ENCODE measurements at regions not wholly inside any gene's neighbourhood (a gene's known extent, or its start where the extent isn't known, plus 50 kb on each side); places are given as distances from the start of the nearest gene placed in this dataset.
"Not testable (repeated sequence)": the region's sequence is repeated elsewhere in the genome, so short reads cannot be mapped to it uniquely, and the experiment has no call there.

DNA sequence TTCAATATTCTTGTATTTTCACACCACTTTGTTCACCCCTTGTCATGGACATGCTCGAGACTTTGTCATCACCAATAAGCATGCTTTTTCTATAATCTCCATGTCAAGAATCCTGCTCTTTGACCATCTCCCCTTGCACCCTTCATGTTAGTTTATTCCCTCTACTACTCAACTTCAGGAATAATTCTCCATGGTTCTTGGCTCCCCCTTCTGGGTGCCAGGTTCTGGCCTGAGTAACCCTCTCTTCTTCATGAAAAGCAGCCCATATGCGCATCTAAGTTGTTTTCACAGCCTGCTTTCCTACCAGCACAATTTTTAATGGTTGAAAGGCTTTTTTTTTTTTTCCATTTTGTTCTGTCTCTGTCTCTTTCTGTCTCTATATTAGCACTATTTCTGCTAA lies 160.7 kb downstream of the LEPR start:
- no peak for DNase-seq (ENCODE audit: extremely low read depth, low read depth)

DNA sequence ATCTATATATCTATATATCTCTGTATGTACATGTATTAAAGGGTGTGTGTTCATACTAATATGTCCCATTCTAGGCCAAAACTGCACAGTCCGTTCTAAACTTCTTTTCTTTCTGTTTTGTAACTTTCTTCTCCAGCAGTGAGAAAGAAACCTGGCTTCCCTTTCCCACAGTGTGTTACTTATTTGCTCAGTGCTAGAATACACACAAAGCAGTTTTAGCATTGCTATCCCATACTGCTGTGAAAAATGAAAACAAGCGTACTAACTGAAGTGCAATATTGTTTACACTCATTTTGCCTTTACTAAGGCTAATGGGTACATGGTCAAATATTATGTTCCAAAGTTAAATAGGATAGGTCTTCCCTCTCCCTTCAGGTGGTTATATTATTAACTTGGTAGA lies 163.9 kb downstream of the LEPR start:
- DNase-seq (ENCODE audit: extremely low read depth, low read depth): no peak

DNA sequence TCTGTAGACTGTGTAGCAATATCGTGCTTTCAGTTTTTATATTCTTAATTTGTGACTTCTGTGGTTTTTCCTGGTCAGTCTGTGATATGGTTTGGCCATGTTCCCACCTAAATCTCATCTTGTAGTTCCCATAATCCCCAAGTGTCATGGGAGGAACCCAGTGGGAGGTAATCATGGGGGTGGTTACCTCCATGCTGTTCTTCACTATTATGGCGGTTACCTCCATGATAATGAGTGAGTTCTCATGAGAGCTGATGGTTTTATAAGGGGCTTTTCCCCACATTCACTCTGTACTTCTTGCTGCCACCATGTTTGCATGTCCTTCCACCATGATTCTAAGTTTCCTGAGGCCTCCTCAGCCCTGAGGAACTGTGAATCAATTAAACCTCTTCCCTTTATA lies 169.8 kb downstream of the LEPR start:
- DNase-seq (ENCODE audit: extremely low read depth, low read depth): no peak

DNA sequence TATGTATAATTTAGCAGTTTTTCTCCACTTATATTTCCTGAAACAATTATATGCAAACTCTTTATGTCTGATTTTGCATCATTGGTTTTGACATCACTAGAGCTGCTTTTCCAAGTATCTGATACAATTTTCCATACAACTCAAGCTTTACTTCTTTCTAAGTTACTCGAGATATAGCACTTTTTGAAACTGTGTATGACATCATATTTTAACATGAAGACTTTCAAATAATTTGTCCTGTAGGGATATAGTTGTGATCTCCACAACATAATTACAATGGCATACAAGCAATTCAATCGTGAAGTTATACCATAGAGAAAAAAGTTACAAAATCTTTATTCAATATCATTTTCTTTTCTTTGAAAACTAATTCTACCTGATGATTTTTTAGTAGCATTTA lies 173.0 kb downstream of the LEPR start:
- DNase-seq (ENCODE audit: extremely low read depth, low read depth): no peak

DNA sequence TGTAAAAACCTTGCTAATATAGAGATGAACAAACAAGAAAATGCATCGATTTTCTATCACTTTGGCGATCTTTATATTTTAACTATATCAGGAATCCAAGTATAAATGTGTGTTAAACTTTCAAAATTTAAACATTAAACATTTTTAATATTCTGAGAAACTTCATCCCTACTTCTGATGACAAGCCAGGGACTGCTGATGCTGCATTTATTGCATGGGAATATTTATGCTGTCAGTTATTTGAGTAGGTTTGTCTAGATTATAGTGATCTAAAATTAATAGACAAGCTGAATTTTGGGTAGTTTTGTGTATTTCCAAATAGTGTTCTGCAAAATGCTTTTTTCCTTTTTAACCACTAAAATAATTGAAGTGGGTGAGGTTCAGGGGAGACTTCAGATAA lies 175.3 kb downstream of the LEPR start:
- no peak for DNase-seq (ENCODE audit: extremely low read depth, low read depth)

DNA sequence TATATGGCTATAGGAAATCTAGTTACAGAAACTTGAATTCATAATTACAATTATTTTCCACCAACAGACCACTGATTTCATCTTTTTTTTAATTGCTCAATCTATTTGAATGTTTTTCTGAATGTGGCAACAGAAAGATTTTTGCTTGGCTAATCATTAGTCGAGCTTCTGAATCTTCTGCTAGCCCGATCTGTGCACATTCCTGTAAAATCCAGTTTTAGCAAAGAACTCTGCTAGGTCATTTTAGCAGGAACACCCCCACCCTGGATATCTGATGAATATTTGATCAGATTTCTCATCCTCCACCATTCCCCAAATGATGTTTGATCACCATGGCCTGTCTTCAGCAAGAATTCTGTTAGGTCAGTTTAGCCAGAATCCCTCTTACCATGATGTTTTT lies 176.3 kb downstream of the LEPR start:
- no peak for DNase-seq (ENCODE audit: extremely low read depth, low read depth)

DNA sequence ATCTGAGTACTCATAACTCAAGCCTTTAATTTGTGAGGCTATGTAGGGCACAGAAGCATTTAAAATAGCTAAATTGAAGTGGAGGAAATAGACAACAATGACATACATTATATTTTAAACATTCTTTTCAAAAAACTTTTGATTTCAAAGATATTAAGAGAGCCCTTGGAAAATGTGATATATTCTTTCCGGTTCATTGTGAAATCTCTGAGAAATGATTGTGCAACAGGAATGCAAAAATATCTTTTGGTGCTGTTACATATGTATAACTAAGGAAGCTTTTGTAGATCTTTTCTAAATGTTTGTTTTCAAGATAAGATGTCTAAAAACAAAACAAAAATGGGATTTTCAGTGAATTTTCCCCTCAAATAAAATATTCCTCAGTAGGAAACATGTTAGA lies 185.2 kb downstream of the LEPR start:
- DNase-seq (ENCODE audit: extremely low read depth, low read depth): no peak

DNA sequence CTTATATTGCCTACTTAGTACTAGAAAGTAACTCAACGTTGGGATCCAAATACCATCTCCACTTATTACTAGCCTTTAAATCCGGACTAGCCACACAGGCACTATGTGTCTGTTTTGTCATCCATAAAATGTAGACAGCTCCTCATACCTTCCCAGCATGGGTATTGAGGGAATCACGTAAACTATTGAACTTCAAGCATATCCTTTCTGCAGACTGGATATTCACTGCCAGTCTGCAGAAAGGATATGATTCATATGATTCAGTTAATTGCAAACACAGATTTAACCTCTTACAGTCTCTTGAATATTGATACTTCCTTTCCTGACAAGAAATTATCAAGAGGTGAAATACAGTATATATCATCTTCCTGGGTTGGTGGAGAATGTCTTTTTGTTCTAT lies 186.0 kb downstream of the LEPR start:
- no peak for DNase-seq (ENCODE audit: extremely low read depth, low read depth)

DNA sequence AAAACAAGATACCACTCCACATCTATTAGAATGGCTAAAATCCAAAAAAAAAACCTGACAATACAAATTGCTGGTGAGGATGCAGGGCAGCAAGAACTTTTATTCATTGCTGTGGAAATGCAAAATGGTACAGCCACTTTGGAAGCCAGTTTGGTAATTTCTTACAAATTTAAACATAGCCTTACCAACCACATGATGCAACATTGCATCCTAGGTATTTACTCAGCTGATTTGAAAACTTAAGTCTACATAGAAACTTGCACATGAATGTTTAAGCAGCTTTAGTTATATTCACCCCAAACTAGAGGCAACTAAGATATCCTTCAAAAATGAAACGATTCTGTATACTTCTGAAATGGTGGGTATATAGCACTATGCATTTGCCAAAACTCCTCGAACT lies 178.8 kb upstream of the PDE4B start:
- no peak for DNase-seq (ENCODE audit: extremely low read depth, low read depth)

DNA sequence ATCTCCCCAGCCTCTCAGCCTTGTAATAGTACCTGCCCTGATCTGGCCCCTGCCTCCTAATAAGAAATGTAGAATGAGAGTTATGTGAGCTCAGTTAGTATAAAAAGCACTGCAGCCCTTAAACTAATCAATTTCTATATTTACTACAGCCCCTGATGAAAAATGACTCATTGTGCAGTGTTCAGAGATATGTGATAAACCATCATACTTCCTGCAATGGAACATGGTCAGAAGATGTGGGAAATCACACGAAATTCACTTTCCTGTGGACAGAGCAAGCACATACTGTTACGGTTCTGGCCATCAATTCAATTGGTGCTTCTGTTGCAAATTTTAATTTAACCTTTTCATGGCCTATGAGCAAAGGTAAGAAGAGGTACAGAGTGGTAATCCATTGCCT lies 176.8 kb upstream of the PDE4B start:
- DNase-seq (ENCODE audit: extremely low read depth, low read depth): no peak

DNA sequence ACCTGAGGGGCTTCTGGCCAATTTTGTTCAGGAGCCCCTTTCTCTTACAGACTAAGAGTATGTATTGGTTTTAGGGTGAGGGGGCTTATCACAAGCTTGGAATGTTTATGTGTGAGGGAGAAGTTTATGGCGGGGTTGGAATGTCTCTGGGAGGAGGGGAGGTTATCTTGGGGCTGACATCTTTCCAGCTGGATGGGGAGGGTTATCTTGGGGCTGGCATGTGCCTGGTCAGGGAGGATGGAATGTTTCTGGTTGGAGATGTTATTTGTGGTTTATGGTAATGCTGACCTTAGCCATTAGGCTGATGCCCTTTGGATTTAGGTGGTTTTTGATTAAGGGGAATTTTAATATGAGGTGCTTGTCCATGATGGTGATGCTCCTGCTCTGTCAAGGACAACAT lies 171.0 kb upstream of the PDE4B start:
- DNase-seq (ENCODE audit: extremely low read depth, low read depth): not testable (repeated sequence)

DNA sequence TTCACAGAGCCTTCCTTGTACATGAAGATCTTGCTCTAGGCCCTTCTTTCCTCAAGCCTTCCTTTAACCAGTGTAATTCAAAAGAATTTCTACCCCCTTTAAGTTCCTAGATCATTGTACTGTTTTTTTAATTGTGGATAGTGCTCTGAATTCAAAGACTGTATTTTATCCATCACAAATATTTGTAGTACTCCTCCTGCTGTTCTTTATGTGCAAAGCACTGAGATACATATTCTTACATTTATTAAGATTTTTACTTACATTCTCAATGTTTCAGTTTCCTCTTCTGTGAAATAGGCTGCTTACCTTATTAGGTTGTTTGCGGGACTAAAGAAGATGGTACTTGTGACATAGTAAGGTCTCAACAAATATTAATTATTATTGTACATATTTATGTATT lies 168.8 kb upstream of the PDE4B start:
- DNase-seq (ENCODE audit: extremely low read depth, low read depth): no peak

DNA sequence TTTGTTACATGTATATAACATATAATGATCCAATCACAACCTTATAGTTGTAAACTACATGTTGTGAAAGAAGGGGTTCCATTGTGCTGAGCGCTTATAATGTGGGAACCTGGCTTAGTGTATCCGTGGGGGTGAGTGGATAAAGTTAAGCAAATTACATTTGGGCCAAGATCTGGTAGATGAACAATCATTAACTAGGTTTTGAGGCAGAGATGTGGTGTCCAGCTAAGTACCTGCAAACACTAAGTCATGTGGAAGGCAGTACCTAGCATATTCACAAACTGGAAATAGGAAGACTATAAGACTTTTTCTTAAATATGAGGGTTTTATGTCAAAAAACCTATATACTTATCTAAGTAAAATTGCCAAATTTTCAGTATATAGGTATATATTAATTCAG lies 167.2 kb upstream of the PDE4B start:
- no peak for DNase-seq (ENCODE audit: extremely low read depth, low read depth)

DNA sequence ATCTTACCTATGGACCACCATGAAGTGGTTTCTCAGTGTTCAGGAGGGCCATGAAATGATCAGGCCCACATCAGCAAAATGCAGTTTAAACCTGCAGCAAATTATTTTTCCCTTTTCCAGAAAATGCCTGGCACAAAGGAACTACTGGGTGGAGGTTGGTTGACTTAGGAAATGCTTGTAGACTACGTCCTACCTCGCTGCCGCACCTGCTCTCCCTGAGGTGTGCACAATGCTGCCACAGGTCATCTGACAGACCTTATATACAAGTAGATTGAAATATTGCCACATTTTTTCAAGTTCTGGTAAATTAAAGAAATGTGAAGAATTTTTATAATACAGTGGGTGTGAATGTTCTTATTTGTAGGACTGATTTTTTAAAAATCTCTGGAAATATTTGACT lies 166.7 kb upstream of the PDE4B start:
- no peak for DNase-seq (ENCODE audit: extremely low read depth, low read depth)

DNA sequence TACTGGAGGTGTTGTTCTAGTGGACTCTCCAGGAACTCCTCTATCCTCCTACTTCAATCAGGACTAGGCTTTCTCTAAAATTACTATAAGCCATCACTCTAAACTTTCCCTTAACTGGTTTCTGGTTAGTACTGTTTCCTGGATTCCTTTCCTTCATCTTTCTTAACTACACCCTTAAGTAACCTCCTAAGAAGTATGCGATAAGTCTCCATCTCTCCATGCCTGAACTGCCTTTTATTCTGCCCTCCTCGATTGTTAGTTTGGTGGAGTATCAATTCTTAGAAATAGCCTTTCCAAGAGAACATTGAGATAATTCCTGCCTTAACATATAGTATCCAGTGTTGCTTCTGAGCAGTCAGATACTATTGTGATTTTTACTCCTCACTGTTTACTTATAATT lies 162.9 kb upstream of the PDE4B start:
- no peak for DNase-seq (ENCODE audit: extremely low read depth, low read depth)

DNA sequence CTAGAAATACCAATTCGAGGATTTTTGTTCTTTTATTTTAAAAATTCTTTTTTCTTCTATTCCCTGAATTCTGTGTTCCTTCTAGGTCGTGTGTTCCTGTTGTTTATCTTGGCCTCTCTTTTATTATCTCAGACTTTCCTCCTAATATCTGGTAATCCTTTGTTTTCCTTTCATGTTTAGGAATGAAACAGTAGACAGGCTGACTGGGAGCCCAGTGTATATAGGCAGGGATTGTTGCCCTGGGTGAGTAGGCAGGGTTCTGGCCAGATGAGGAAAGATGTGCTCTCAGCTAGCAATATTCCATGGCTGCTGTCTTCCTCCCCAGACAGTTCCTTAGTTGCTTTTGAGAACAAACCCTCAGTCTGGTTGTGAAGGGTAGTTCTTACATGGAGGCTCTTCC lies 161.8 kb upstream of the PDE4B start:
- DNase-seq (ENCODE audit: extremely low read depth, low read depth): no peak

DNA sequence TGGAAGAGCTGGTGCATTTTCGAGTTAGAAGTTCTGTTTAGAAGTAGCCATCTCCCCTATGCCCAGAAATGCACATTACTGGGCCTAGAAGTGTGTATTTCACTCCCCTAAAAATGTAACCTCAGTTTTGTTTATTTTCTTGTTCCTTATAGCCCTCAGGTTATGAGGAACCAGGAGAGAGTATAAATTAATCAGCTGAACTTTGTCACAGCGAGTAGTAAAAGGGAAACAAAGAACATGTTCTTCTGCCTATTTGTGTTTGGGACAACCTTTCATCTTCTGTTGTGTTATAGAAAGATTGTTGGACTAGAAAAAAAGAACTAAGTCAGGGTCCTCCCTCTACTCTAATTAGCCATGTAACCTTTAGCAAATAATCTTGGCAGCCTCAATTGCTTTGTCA lies 160.5 kb upstream of the PDE4B start:
- no peak for DNase-seq (ENCODE audit: extremely low read depth, low read depth)

DNA sequence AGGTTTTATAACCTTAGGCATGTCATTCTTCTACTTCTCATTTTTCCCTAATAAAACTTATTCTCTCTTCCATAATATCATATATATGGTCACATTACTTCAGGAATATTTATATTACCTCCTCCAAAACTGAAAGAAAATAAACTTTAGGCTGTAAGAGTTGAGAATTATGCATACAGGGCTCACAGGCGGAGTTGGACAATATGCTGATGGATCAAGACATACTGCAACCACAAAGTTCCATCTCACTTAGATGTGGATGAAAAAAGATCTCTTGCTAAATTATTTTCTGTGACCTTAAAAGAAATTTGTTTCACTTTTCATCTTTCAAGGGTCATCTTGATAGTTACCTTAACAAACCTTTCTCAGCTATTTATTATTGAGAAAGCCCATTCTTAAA lies 152.6 kb upstream of the PDE4B start:
- DNase-seq (ENCODE audit: extremely low read depth, low read depth): no peak

DNA sequence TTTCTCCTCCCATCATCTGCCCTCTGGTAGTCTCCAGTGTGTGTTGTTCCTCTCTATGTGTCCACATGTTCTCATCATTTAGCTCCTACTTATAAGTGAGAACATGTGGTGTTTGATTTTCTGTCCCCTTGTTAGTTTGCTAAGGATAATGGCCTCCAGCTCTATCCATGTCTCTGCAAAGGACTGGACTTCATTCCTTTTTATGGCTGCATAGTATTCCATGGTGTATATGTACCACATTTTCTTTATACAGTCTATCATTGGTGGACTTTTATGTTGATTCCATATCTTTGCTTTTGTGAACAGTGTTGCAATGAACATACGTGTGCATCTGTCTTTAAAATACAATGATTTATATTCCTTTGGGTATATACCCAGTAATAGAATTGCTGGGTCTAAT lies 143.5 kb upstream of the PDE4B start:
- DNase-seq (ENCODE audit: extremely low read depth, low read depth): not testable (repeated sequence)

DNA sequence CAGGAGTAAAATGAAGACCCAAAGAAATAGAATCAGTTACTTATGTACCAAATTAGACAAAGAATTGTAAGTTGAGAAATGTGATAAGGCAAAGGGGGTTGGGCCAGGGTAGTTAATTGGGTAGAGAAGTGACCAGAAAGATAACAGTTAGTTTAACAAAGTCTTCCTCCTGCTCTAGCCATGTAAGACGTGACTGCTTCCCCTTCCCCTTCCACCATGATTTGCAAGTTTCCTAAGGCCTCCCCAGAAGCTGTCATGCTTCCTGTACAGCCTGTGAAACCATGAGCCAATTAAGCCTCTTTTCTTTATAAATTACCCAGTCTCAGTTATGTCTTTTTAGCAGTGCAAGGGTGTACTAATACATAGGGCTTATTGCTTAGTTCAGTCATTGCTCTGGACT lies 142.0 kb upstream of the PDE4B start:
- DNase-seq (ENCODE audit: extremely low read depth, low read depth): no peak

DNA sequence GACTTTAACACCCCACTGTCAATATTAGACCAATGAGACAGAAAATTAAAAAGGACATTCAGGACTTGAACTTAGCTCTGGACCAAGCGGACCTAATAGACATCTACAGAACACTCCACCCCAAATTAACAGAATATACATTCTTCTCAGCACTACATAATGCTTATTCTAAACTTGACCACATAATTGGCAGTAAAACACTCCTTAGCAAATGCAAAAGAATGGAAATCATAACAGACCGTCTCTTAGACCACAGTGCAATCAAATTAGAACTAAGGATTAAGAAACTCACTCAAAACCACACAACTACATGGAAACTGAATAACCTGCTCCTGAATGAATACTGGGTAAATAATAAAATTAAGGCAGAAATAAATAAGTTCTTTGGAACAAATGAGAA lies 138.2 kb upstream of the PDE4B start:
- DNase-seq (ENCODE audit: extremely low read depth, low read depth): not testable (repeated sequence)

DNA sequence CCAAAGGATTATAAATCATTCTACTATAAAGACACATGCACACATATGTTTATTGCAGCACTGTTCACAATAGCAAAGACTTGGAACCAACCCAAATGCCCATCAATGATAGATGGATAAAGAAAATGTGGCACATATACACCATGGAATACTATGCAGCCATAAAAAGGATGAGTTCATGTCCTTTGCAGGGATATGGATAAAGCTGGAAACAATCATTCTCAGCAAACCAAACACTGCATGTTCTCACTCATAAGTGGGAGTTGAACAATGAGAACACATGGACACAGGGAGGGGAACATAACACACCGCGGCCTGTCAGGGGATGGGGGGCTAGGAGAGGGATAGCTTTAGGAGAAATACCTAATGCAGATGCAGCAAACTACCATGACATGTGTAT lies 135.1 kb upstream of the PDE4B start:
- not testable (repeated sequence) for DNase-seq (ENCODE audit: extremely low read depth, low read depth)

DNA sequence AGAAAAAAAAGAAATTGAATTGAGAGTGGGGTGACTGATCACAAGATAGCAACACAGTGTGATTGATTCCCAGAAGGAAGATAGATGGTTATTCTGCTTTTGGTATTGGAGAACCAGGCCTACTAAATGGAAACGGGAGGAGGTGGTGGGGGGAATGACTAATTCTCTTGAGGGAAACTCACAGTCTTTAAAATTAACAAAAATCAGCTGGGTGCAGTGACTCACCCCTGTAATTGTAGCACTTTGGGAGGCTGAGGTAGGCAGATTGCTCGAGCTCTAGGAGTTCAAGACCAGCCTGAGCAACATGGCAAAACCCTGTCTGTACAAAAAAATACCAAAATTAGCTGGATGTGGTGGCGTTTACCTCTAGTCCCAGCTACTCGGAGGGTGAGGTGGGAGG lies 134.6 kb upstream of the PDE4B start:
- no peak for DNase-seq (ENCODE audit: extremely low read depth, low read depth)

DNA sequence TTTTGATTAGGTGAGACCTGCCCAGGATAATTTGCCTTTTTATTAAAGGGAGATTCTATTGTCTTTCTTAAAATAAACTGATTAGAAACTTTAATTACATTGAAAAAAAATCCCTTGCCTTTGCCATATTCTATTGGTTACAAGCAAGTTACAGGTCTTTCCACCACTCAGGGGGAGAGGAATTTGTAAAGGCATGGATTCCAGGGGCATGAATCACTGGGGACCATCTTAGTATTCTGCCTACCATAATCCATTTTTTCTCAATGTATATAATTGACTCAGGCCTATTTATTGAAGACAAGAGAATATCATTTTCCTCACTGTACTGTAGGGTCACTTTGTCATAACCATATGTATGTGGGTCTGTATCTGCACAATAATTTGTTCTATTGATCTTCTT lies 124.3 kb upstream of the PDE4B start:
- DNase-seq (ENCODE audit: extremely low read depth, low read depth): no peak
